Hepatocyte (in vitro differentiated cells): ENCODE measurements at regions not wholly inside any gene's neighbourhood (a gene's known extent, or its start where the extent isn't known, plus 50 kb on each side); places are given as distances from the start of the nearest gene placed in this dataset.

ENCODE experiments used
- DNase-seq: peaks from one replicate; pipeline ENCODE4 v3.0.0-alpha.2; 2016; ENCODE audit warnings: low spot score
- H2AFZ ChIP-seq: fragments of 200-600 bp; sonication (generic); 2 replicates; pipeline ENCODE4 v1.6.0; 2016; ENCODE audit warnings: antibody characterized with exemption, mild to moderate bottlenecking
- H3K27ac ChIP-seq: fragments of 200-600 bp; sonication (generic); 2 replicates; pipeline ENCODE4 v1.5.1; 2016; ENCODE audit warnings: mild to moderate bottlenecking
- H3K27me3 ChIP-seq: fragments of 200-600 bp; sonication (generic); 2 replicates; pipeline ENCODE4 v1.6.1; 2016
- H3K36me3 ChIP-seq: fragments of 200-600 bp; sonication (generic); replicated peaks from 2 replicates; pipeline ENCODE4 v1.5.1; 2016; ENCODE audit warnings: low read depth; ENCODE audit not compliant: insufficient read depth
- H3K4me1 ChIP-seq: fragments of 200-600 bp; sonication (generic); 2 replicates; pipeline ENCODE4 v1.5.1; 2016; ENCODE audit warnings: mild to moderate bottlenecking, moderate library complexity; ENCODE audit not compliant: insufficient read depth
- H3K4me2 ChIP-seq: fragments of 200-600 bp; sonication (generic); 2 replicates; pipeline ENCODE4 v1.6.0; 2016
- H3K4me3 ChIP-seq: fragments of 200-600 bp; sonication (generic); 2 replicates; pipeline ENCODE4 v1.5.1; 2016; ENCODE audit warnings: mild to moderate bottlenecking
- H3K79me2 ChIP-seq: fragments of 200-600 bp; sonication (generic); 2 replicates; pipeline ENCODE4 v1.6.0; 2017; ENCODE audit warnings: mild to moderate bottlenecking
- H3K9me2 ChIP-seq: fragments of 200-600 bp; sonication (generic); replicated peaks from 2 replicates; pipeline ENCODE4 v1.6.0; 2017; ENCODE audit warnings: mild to moderate bottlenecking; ENCODE audit not compliant: insufficient read depth
- H3K9me3 ChIP-seq: fragments of 200-600 bp; sonication (generic); 2 replicates; pipeline ENCODE4 v1.5.1; 2016; ENCODE audit warnings: low read depth, mild to moderate bottlenecking
- H4K20me1 ChIP-seq: fragments of 200-600 bp; sonication (generic); 2 replicates; pipeline ENCODE4 v1.6.0; 2016; ENCODE audit warnings: mild to moderate bottlenecking; ENCODE audit not compliant: insufficient read depth, poor library complexity, severe bottlenecking
- CTCF ChIP-seq: fragments of 200-600 bp; sonication (generic); IDR thresholded peaks from 2 replicates; pipeline ENCODE4 v1.5.1; 2016; ENCODE audit warnings: antibody characterized with exemption, mild to moderate bottlenecking; ENCODE audit not compliant: poor library complexity
- EZH2 ChIP-seq: fragments of 200-600 bp; sonication (generic); IDR thresholded peaks from 2 replicates; pipeline ENCODE4 v1.6.1; 2016; ENCODE audit warnings: antibody characterized with exemption, mild to moderate bottlenecking, borderline replicate concordance
- EZH2phosphoT487 ChIP-seq: fragments of 200-600 bp; sonication (generic); IDR thresholded peaks from one replicate; pipeline ENCODE4 v1.6.1; 2018; ENCODE audit warnings: antibody characterized with exemption, mild to moderate bottlenecking, low read depth, moderate library complexity; ENCODE audit not compliant: unreplicated experiment, severe bottlenecking
- WGBS: methylation state at CpG from one replicate; pipeline ENCODE4 v1.1.6; 2016; ENCODE audit warnings: low lambda C conversion rate; ENCODE audit errors: missing lambda C conversion rate; 5-methylcytosine and 5-hydroxymethylcytosine counted together

- Histone ChIP-seq H3K4me3 (no peak overlapping the region), H2AFZ (no peak overlapping the region), H3K4me1 (no peaks in the 10 kb centered on the region), H4K20me1 (no peaks in the 10 kb centered on the region), H3K27ac (no peak overlapping the region), H3K79me2 (no peaks in the 10 kb centered on the region), H3K36me3 (no peaks in the 10 kb centered on the region), H3K9me2 (no peaks in the 10 kb centered on the region), H3K27me3 (no peaks in the 10 kb centered on the region), H3K4me2 (no peak overlapping the region), H3K9me3 (no peaks in the 10 kb centered on the region)
- 77% methylated on average over 9 of the region's 9 CpGs for WGBS
- no peak for DNase-seq
- no peak for TF ChIP-seq CTCF
- TF ChIP-seq EZH2phosphoT487, result no peak
- no peak for TF ChIP-seq EZH2
Observed at GRCh38 chr2:4530231-4530630, 826.9 kb downstream of the DCDC2C start.

DNA sequence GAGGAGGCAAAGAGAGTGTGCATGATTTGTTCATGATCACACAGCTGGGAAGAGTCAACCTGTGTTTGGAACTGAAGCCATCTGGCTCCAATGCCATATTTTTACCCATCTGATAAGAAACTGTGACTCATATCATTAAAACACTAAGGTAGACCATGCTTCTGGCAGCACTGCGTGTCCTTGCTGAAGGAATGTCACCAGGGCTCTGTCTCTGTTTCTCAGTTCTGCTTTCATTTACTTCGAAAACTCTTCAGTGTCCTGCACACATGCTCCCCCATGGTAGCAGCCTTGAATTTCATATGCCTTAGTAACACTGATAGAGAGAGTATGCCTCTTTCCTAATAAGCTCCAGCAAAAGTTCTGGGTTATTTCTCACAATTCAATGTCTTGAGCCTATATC, 830.4 kb downstream of the DCDC2C start:
- Histone ChIP-seq H3K4me2 (no peak overlapping the region), H3K27ac (no peak overlapping the region), H3K79me2 (no peaks in the 10 kb centered on the region), H3K9me2 (no peaks in the 10 kb centered on the region), H4K20me1 (no peaks in the 10 kb centered on the region), H3K9me3 (no peaks in the 10 kb centered on the region), H2AFZ (no peak overlapping the region), H3K4me3 (no peak overlapping the region), H3K27me3 (no peaks in the 10 kb centered on the region), H3K4me1 (no peaks in the 10 kb centered on the region), H3K36me3 (no peaks in the 10 kb centered on the region)
- WGBS, result 73% methylated on average over 2 of the region's 2 CpGs
- TF ChIP-seq CTCF (no peak), EZH2phosphoT487 (no peak), EZH2 (no peak)
- no peak for DNase-seq

DNA sequence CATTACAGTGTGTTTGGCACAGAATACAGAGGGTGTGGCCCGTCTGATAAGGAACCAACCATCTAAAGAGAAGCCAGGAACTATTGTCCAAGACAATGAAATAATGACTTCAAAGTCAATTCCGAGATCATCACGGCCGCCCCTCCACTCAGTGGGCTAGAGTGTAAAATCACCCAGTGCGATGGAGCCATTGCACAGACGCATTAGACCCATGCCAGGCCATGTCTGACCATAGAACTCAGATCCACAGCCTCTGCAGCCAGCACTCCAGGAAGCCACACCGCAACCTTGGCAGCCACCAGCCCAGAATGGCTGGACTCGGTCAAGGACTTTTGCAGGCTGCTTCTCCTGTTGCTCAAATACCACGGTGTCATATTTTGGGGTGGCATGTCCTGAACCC, 835.7 kb downstream of the DCDC2C start:
- WGBS, result 92% methylated on average over 9 of the region's 9 CpGs
- DNase-seq, result no peak
- no peak overlapping the region for H3K27ac ChIP-seq

More for the DNA sequence above, 835.7 kb downstream of the DCDC2C start:
- Histone ChIP-seq H3K9me2 (no peaks in the 10 kb centered on the region), H3K27me3 (no peaks in the 10 kb centered on the region), H2AFZ (no peak overlapping the region), H3K36me3 (no peaks in the 10 kb centered on the region), H4K20me1 (no peaks in the 10 kb centered on the region), H3K4me3 (no peak overlapping the region), H3K79me2 (no peaks in the 10 kb centered on the region), H3K9me3 (no peaks in the 10 kb centered on the region), H3K4me1 (no peaks in the 10 kb centered on the region), H3K4me2 (no peak overlapping the region)
- TF ChIP-seq CTCF (no peak), EZH2phosphoT487 (no peak)
